ENCODE measurements at regions not wholly inside any gene's neighbourhood (a gene's known extent, or its start where the extent isn't known, plus 50 kb on each side); places are given as distances from the start of the nearest gene placed in this dataset.

- DNase-seq (ENCODE audit: insufficient read length, low spot score) (no peak), FAIRE-seq (no peak)
- no peak for TF ChIP-seq POLR2A (IDR thresholded peaks at IDR 0.05; ENCODE audit: low read depth, low read length)
These were observed 138.9 kb upstream of the TMEM170B start for GRCh38 chr6:11398451-11399326.

GRCh38 chr6:11397622-11398450 lies 139.7 kb upstream of the TMEM170B start:
- FAIRE-seq (no peak), DNase-seq (ENCODE audit: insufficient read length, low spot score) (no peak)
- TF ChIP-seq POLR2A (IDR thresholded peaks at IDR 0.05; ENCODE audit: low read depth, low read length) = no peak

GRCh38 chr6:11396860-11397259 lies 140.7 kb upstream of the TMEM170B start:
- no peak for TF ChIP-seq POLR2A (IDR thresholded peaks at IDR 0.05; ENCODE audit: low read depth, low read length)
- DNase-seq (ENCODE audit: insufficient read length, low spot score) (no peak), FAIRE-seq (no peak)

GRCh38 chr6:11393713-11394627 lies 143.6 kb upstream of the TMEM170B start:
- DNase-seq (ENCODE audit: insufficient read length, low spot score) (no peak), FAIRE-seq (no peak)
- no peak for TF ChIP-seq POLR2A (IDR thresholded peaks at IDR 0.05; ENCODE audit: low read depth, low read length)

- FAIRE-seq (no peak), DNase-seq (ENCODE audit: insufficient read length, low spot score) (no peak)
- no peak for TF ChIP-seq POLR2A (IDR thresholded peaks at IDR 0.05; ENCODE audit: low read depth, low read length)
These were observed 144.6 kb upstream of the TMEM170B start for GRCh38 chr6:11392778-11393507.

GRCh38 chr6:11391934-11392777 lies 145.4 kb upstream of the TMEM170B start:
- TF ChIP-seq POLR2A (IDR thresholded peaks at IDR 0.05; ENCODE audit: low read depth, low read length) = no peak
- no peak for FAIRE-seq
- no peak for DNase-seq (ENCODE audit: insufficient read length, low spot score)

GRCh38 chr6:11389977-11390376 lies 147.6 kb upstream of the TMEM170B start:
- no peak for TF ChIP-seq POLR2A (IDR thresholded peaks at IDR 0.05; ENCODE audit: low read depth, low read length)
- FAIRE-seq (no peak), DNase-seq (ENCODE audit: insufficient read length, low spot score) (no peak)

- TF ChIP-seq POLR2A (IDR thresholded peaks at IDR 0.05; ENCODE audit: low read depth, low read length) = no peak
- DNase-seq (ENCODE audit: insufficient read length, low spot score) (no peak), FAIRE-seq (no peak)
These were observed 148.3 kb upstream of the TMEM170B start for GRCh38 chr6:11388983-11389944.

- no peak for TF ChIP-seq POLR2A (IDR thresholded peaks at IDR 0.05; ENCODE audit: low read depth, low read length)
- no peak for DNase-seq (ENCODE audit: insufficient read length, low spot score)
- FAIRE-seq = no peak
These were observed 149.7 kb upstream of the TMEM170B start for GRCh38 chr6:11387707-11388430.

- no peak for FAIRE-seq
These were observed 150.8 kb upstream of the TMEM170B start for GRCh38 chr6:11386726-11387125.

GRCh38 chr6:11386323-11386722 lies 151.2 kb upstream of the TMEM170B start:
- TF ChIP-seq POLR2A (IDR thresholded peaks at IDR 0.05; ENCODE audit: low read depth, low read length) = no peak
- FAIRE-seq = no peak
- no peak for DNase-seq (ENCODE audit: insufficient read length, low spot score)

More at GRCh38 chr6:11386726-11387125, 150.8 kb upstream of the TMEM170B start:
- DNase-seq (ENCODE audit: insufficient read length, low spot score) = no peak
- no peak for TF ChIP-seq POLR2A (IDR thresholded peaks at IDR 0.05; ENCODE audit: low read depth, low read length)

Measured in H54 (cell line).